ENCODE measurements at regions not wholly inside any gene's neighbourhood (a gene's known extent, or its start where the extent isn't known, plus 50 kb on each side); places are given as distances from the start of the nearest gene placed in this dataset.

GRCh38 chr10:129111922-129112321 lies 355.1 kb upstream of the MGMT start:
- no peak for TF ChIP-seq CTCF (IDR thresholded peaks at IDR 0.05; ENCODE audit: low read depth, low read length, missing control alignments)
- H3K4me3 ChIP-seq (replicated peaks; ENCODE audit: low read depth, low read length) = no peak overlapping the region
- DNase-seq (ENCODE audit: extremely low read depth, low read depth) = no peak

- no peak for TF ChIP-seq CTCF (IDR thresholded peaks at IDR 0.05; ENCODE audit: low read depth, low read length, missing control alignments)
- DNase-seq (ENCODE audit: extremely low read depth, low read depth) = no peak
- H3K4me3 ChIP-seq (replicated peaks; ENCODE audit: low read depth, low read length) = no peak overlapping the region
Measured at GRCh38 chr10:129114588-129114987, 352.5 kb upstream of the MGMT start.

- H3K4me3 ChIP-seq (replicated peaks; ENCODE audit: low read depth, low read length) = no peak overlapping the region
- DNase-seq (ENCODE audit: extremely low read depth, low read depth) = no peak
- no peak for TF ChIP-seq CTCF (IDR thresholded peaks at IDR 0.05; ENCODE audit: low read depth, low read length, missing control alignments)
Measured at GRCh38 chr10:129116371-129116770, 350.7 kb upstream of the MGMT start.

- TF ChIP-seq CTCF (IDR thresholded peaks at IDR 0.05; ENCODE audit: low read depth, low read length, missing control alignments) = no peak
- H3K4me3 ChIP-seq (replicated peaks; ENCODE audit: low read depth, low read length) = no peak overlapping the region
- DNase-seq (ENCODE audit: extremely low read depth, low read depth) = no peak
Measured at GRCh38 chr10:129120441-129120840, 346.6 kb upstream of the MGMT start.

- no peak overlapping the region for H3K4me3 ChIP-seq (replicated peaks; ENCODE audit: low read depth, low read length)
- TF ChIP-seq CTCF (IDR thresholded peaks at IDR 0.05; ENCODE audit: low read depth, low read length, missing control alignments) = no peak
- no peak for DNase-seq (ENCODE audit: extremely low read depth, low read depth)
Measured at GRCh38 chr10:129122846-129123245, 344.2 kb upstream of the MGMT start.

GRCh38 chr10:129123428-129123827 lies 343.6 kb upstream of the MGMT start:
- H3K4me3 ChIP-seq (replicated peaks; ENCODE audit: low read depth, low read length) = no peak overlapping the region
- no peak for TF ChIP-seq CTCF (IDR thresholded peaks at IDR 0.05; ENCODE audit: low read depth, low read length, missing control alignments)
- DNase-seq (ENCODE audit: extremely low read depth, low read depth) = no peak

GRCh38 chr10:129126982-129127381 lies 340.1 kb upstream of the MGMT start:
- DNase-seq (ENCODE audit: extremely low read depth, low read depth) = no peak
- H3K4me3 ChIP-seq (replicated peaks; ENCODE audit: low read depth, low read length) = no peak overlapping the region
- no peak for TF ChIP-seq CTCF (IDR thresholded peaks at IDR 0.05; ENCODE audit: low read depth, low read length, missing control alignments)

All from HFF-Myc (cell line).